ENCODE measurements at regions not wholly inside any gene's neighbourhood (a gene's known extent, or its start where the extent isn't known, plus 50 kb on each side); places are given as distances from the start of the nearest gene placed in this dataset.

GRCh38 chr5:74281166-74281565 is 359.4 kb downstream of the ENC1 start:
- no peak for TF ChIP-seq ZNF10 (tag by site-specific recombination; IDR thresholded peaks at IDR 0.05)
- no peak for TF ChIP-seq ZNF24 (tag by site-specific recombination; IDR thresholded peaks at IDR 0.05)
- TF ChIP-seq CTCF (tag by site-specific recombination; IDR thresholded peaks at IDR 0.05) = no peak
- TF ChIP-seq BCL11A (tag by site-specific recombination; IDR thresholded peaks at IDR 0.05; ENCODE audit: low read depth) = no peak
- no peak for TF ChIP-seq ZBTB11 (tag by site-specific recombination; conservative IDR thresholded peaks at IDR 0.05; ENCODE audit: low read depth)
- no peak for TF ChIP-seq ZNF423 (tag by site-specific recombination; IDR thresholded peaks at IDR 0.05)
- no peak for TF ChIP-seq ZSCAN18 (tag by site-specific recombination; IDR thresholded peaks at IDR 0.05)
- no peak for TF ChIP-seq ZNF501 (tag by site-specific recombination; IDR thresholded peaks at IDR 0.05)
- TF ChIP-seq ZBTB44 (tag by site-specific recombination; IDR thresholded peaks at IDR 0.05) = no peak
- no peak for TF ChIP-seq SP2 (tag by site-specific recombination; IDR thresholded peaks at IDR 0.05)
- TF ChIP-seq ZNF169 (tag by site-specific recombination; IDR thresholded peaks at IDR 0.05) = no peak

Measured in HEK293 (cell line).